B cell (primary cell): ENCODE measurements at regions not wholly inside any gene's neighbourhood (a gene's known extent, or its start where the extent isn't known, plus 50 kb on each side); places are given as distances from the start of the nearest gene placed in this dataset.

Experiments used
- EZH2 ChIP-seq: IDR thresholded peaks from 2 replicates; pipeline ENCODE4 v1.6.1; 2012; ENCODE audit warnings: borderline replicate concordance, low read depth, mild to moderate bottlenecking, moderate library complexity, low read length; ENCODE audit not compliant: insufficient read depth, poor library complexity, severe bottlenecking
- TF ChIP-seq, protein P1 (sequence below): fragments of 200-600 bp; IDR thresholded peaks from one replicate; pipeline ENCODE4 v1.8.0; 2022; ENCODE audit warnings: antibody characterized with exemption, mild to moderate bottlenecking

DNA sequence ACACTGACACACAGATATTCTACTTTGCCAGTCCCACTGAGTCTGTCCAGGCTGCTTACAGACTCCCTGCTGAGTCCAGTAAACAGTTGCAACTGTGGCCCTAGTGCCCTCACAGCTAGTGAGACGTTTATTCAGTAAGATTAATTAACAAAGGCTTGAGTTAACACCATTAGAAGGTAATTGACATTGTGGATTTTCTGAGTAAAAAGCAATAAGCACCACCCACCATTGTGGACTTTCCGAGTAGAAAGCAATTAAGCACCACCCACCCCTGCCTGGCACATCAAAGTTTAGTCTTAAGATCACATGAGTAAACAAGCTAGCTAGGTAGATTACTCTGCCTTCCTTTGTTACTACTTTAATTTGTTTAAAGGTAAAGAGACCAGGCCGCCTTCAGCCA lies 408.6 kb upstream of the IMPG1 start:
- TF ChIP-seq, protein P1, sequence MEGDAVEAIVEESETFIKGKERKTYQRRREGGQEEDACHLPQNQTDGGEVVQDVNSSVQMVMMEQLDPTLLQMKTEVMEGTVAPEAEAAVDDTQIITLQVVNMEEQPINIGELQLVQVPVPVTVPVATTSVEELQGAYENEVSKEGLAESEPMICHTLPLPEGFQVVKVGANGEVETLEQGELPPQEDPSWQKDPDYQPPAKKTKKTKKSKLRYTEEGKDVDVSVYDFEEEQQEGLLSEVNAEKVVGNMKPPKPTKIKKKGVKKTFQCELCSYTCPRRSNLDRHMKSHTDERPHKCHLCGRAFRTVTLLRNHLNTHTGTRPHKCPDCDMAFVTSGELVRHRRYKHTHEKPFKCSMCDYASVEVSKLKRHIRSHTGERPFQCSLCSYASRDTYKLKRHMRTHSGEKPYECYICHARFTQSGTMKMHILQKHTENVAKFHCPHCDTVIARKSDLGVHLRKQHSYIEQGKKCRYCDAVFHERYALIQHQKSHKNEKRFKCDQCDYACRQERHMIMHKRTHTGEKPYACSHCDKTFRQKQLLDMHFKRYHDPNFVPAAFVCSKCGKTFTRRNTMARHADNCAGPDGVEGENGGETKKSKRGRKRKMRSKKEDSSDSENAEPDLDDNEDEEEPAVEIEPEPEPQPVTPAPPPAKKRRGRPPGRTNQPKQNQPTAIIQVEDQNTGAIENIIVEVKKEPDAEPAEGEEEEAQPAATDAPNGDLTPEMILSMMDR, result no peak
- no peak for TF ChIP-seq EZH2
